Coronary artery (tissue), 2 donors: ENCODE measurements at regions not wholly inside any gene's neighbourhood (a gene's known extent, or its start where the extent isn't known, plus 50 kb on each side); places are given as distances from the start of the nearest gene placed in this dataset.

Experiments
- DNase-seq: peaks from one replicate; pipeline ENCODE4 v3.0.0-alpha.2; 2017; ENCODE audit warnings: low spot score
- H3K27ac ChIP-seq, 2 donors: fragments of 200-600 bp; sonication (generic); one replicate each; pipeline ENCODE4 v1.5.1; 2016 to 2019
- H3K4me3 ChIP-seq: fragments of 200-600 bp; sonication (generic); 2 replicates; pipeline ENCODE4 v1.5.1; 2016; ENCODE audit warnings: mild to moderate bottlenecking, moderate library complexity
- CTCF ChIP-seq: fragments of 200-600 bp; sonication (generic); IDR thresholded peaks from one replicate; pipeline ENCODE4 v1.5.1; 2019; ENCODE audit warnings: antibody characterized with exemption

DNA sequence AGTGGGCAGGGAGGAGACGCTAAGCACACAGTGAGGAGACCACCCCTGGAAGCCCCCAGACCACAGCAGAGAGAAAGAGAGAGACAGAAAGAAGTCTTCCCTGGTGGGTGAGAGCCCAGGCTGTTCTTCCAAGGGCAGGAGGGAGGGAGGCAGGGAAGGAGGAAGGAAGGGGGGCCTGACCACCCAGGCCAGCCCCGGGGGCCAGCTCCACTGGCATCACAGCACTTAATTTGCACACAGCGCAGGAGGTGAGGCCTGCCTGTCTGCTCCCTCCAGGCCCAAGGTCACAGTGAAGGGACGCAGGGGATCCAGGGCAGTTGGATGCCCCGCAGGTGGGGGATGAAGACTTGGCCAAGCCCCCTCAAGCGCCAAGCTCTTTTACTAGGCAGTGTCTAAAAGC is 141.9 kb upstream of the C14orf180 start:
- no peak for TF ChIP-seq CTCF
- DNase-seq, result no peak
- H3K4me3 ChIP-seq, result no peak overlapping the region
- H3K27ac ChIP-seq, result no peak overlapping the region

GRCh38 chr14:104438166-104438887 is 141.2 kb upstream of the C14orf180 start:
- no peak overlapping the region for H3K4me3 ChIP-seq
- no peak overlapping the region for H3K27ac ChIP-seq
- no peak for TF ChIP-seq CTCF
- peak; percentile 66 for DNase-seq

GRCh38 chr14:104439625-104440024 is 139.9 kb upstream of the C14orf180 start:
- Histone ChIP-seq H3K27ac (no peak overlapping the region), H3K4me3 (no peak overlapping the region)
- no peak for DNase-seq
- TF ChIP-seq CTCF, result no peak

DNA sequence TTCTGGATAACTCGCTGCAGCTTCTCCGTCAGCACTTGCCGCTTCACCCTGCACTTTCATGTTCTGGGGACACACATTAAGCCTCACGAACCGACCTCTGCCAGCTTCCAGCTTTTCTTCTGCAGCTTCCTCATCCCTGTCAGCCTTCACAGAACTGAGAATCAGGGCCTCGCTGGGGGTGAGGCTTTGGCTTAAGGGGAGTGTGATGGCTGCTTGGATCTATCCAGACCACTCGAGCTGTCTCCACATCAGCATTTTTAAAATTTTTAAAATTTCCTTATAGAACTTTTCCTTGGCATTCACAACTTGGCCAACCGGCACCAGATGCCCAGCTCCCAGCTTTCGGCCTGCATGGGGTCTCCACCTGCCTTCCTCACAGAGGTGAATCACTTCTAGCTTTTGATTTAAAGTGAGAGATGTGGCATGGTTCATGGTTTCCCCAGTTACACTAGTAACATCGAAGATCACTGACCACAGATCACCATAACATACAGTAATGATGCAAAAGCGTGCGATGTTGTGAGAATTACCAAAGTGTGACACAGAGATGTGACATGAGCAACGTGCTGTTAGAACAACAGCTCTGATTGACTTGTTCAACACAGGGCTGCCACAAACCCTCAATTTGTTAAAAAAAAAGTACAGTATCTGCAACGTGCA is 139.1 kb upstream of the C14orf180 start:
- Histone ChIP-seq H3K27ac (no peak overlapping the region), H3K4me3 (no peak overlapping the region)
- no peak for DNase-seq
- TF ChIP-seq CTCF, result no peak

- peak; percentile 68 for DNase-seq
- TF ChIP-seq CTCF, result no peak
- Histone ChIP-seq H3K27ac (no peak overlapping the region), H3K4me3 (no peak overlapping the region)
These were observed 138.1 kb upstream of the C14orf180 start for GRCh38 chr14:104441275-104442106.

- DNase-seq, result peak; percentile 56
- TF ChIP-seq CTCF, result no peak
- no peak overlapping the region for H3K4me3 ChIP-seq
- no peak overlapping the region for H3K27ac ChIP-seq
These were observed 137.4 kb upstream of the C14orf180 start for GRCh38 chr14:104442107-104442551.
